HG03095 (cell line): ENCODE measurements at regions not wholly inside any gene's neighbourhood (a gene's known extent, or its start where the extent isn't known, plus 50 kb on each side); places are given as distances from the start of the nearest gene placed in this dataset.

Experiments
- ATAC-seq: cut with Tn5 transposase; IDR thresholded peaks from one replicate; pipeline ENCODE4 v1.9.1; 2021; ENCODE audit warnings: moderate library complexity; ENCODE audit not compliant: unreplicated experiment

GRCh38 chr16:86016201-86016965 lies 117.4 kb downstream of the IRF8 start:
- no peak for ATAC-seq

GRCh38 chr16:86018071-86018470 lies 119.1 kb downstream of the IRF8 start:
- no peak for ATAC-seq

GRCh38 chr16:86018487-86018886 lies 119.5 kb downstream of the IRF8 start:
- no peak for ATAC-seq

GRCh38 chr16:86018941-86019340 lies 120.0 kb downstream of the IRF8 start:
- ATAC-seq: no peak

- no peak for ATAC-seq
Measured at GRCh38 chr16:86019446-86020047, 120.6 kb downstream of the IRF8 start.

- no peak for ATAC-seq
Measured at GRCh38 chr16:86020971-86021370, 122.0 kb downstream of the IRF8 start.

- no peak for ATAC-seq
Measured at GRCh38 chr16:86022381-86022960, 123.5 kb downstream of the IRF8 start.

- ATAC-seq: no peak
Measured at GRCh38 chr16:86024210-86024609, 125.2 kb downstream of the IRF8 start.

GRCh38 chr16:86025706-86026105 lies 126.7 kb downstream of the IRF8 start:
- ATAC-seq: no peak

GRCh38 chr16:86026171-86026910 lies 127.4 kb downstream of the IRF8 start:
- ATAC-seq: no peak

GRCh38 chr16:86026916-86027315 lies 128.0 kb downstream of the IRF8 start:
- ATAC-seq: no peak

GRCh38 chr16:86027373-86028126 lies 128.6 kb downstream of the IRF8 start:
- no peak for ATAC-seq

GRCh38 chr16:86029131-86029741 lies 130.3 kb downstream of the IRF8 start:
- ATAC-seq: no peak

- no peak for ATAC-seq
Measured at GRCh38 chr16:86030116-86030515, 131.2 kb downstream of the IRF8 start.

GRCh38 chr16:86031141-86031678 lies 132.2 kb downstream of the IRF8 start:
- ATAC-seq: no peak

GRCh38 chr16:86033016-86033474 lies 134.1 kb downstream of the IRF8 start:
- no peak for ATAC-seq

- ATAC-seq: no peak
Measured at GRCh38 chr16:86033971-86034370, 135.0 kb downstream of the IRF8 start.

- ATAC-seq: no peak
Measured at GRCh38 chr16:86034421-86034919, 135.5 kb downstream of the IRF8 start.

GRCh38 chr16:86035906-86036305 lies 136.9 kb downstream of the IRF8 start:
- no peak for ATAC-seq
